VCaP (cell line): ENCODE measurements at regions not wholly inside any gene's neighbourhood (a gene's known extent, or its start where the extent isn't known, plus 50 kb on each side); places are given as distances from the start of the nearest gene placed in this dataset.

Source experiments
- H3K27ac ChIP-seq: fragments of 450-650 bp; 2 replicates; pipeline ENCODE4 v1.5.1; 2017
- CTCF ChIP-seq: fragments of 450-650 bp; conservative IDR thresholded peaks from 2 replicates; pipeline ENCODE4 v1.5.1; 2017; ENCODE audit warnings: mild to moderate bottlenecking, moderate library complexity

GRCh38 chrX:79082899-79083298 is 61.6 kb upstream of the GPR174 start:
- no peak for TF ChIP-seq CTCF
- no peak overlapping the region for H3K27ac ChIP-seq

- no peak overlapping the region for H3K27ac ChIP-seq
- TF ChIP-seq CTCF = no peak
Observed at GRCh38 chrX:79084923-79085322, 59.6 kb upstream of the GPR174 start.

GRCh38 chrX:79089896-79090584 is 54.4 kb upstream of the GPR174 start:
- TF ChIP-seq CTCF = no peak
- no peak overlapping the region for H3K27ac ChIP-seq

GRCh38 chrX:79094075-79094832 is 50.2 kb upstream of the GPR174 start:
- H3K27ac ChIP-seq = no peak overlapping the region
- no peak for TF ChIP-seq CTCF
